ENCODE measurements at regions not wholly inside any gene's neighbourhood (a gene's known extent, or its start where the extent isn't known, plus 50 kb on each side); places are given as distances from the start of the nearest gene placed in this dataset.

- intact Hi-C loops (cut with DNase I): loop anchor here in 1 of 10 donors (2.0 kb wide), 1 partner anchor 17 kb away; no protein-coding TSS in a partner anchor
- H3K27ac ChIP-seq: no peak overlapping the region
- ATAC-seq (no peak), DNase-seq (no peak)
- TF ChIP-seq CTCF (IDR thresholded peaks at IDR 0.05) (no peak), POLR2A (IDR thresholded peaks at IDR 0.05) (no peak)
- no peaks in the 10 kb centered on the region for H3K9me3 ChIP-seq
- 72 to 87% (median 78%) methylated on average over 2 of the region's 2 CpGs for WGBS, 4 donors
- H3K36me3 ChIP-seq: no peaks in the 10 kb centered on the region
- H3K27me3 ChIP-seq: no peaks in the 10 kb centered on the region
- H3K4me3 ChIP-seq: no peak overlapping the region
- H3K4me1 ChIP-seq: no peaks in the 10 kb centered on the region
These were observed 885.7 kb upstream of the CDH8 start for GRCh38 chr16:62921904-62922303.

GRCh38 chr16:62913924-62914323, 877.7 kb upstream of the CDH8 start:
- peaks cover 0 to 3% (median 0%) of the 10 kb centered on the region in 12 donors for H3K9me3 ChIP-seq
- no peaks in the 10 kb centered on the region for H3K36me3 ChIP-seq
- H3K27me3 ChIP-seq: no peaks in the 10 kb centered on the region
- H3K4me3 ChIP-seq: no peak overlapping the region
- no peaks in the 10 kb centered on the region for H3K4me1 ChIP-seq
- intact Hi-C loops (cut with DNase I): no loop called here
- H3K27ac ChIP-seq: no peak overlapping the region
- no peak for ATAC-seq
- TF ChIP-seq POLR2A (IDR thresholded peaks at IDR 0.05): no peak
- TF ChIP-seq CTCF (IDR thresholded peaks at IDR 0.05): no peak
- no peak for DNase-seq

GRCh38 chr16:62913333-62913732, 877.1 kb upstream of the CDH8 start:
- ATAC-seq (no peak), DNase-seq (no peak)
- TF ChIP-seq POLR2A (IDR thresholded peaks at IDR 0.05): no peak
- TF ChIP-seq CTCF (IDR thresholded peaks at IDR 0.05): no peak
- Histone ChIP-seq H3K4me1 (no peaks in the 10 kb centered on the region), H3K27ac (no peak overlapping the region), H3K9me3 (peaks cover 0 to 3% (median 0%) of the 10 kb centered on the region in 12 donors), H3K27me3 (no peaks in the 10 kb centered on the region), H3K4me3 (no peak overlapping the region), H3K36me3 (no peaks in the 10 kb centered on the region)
- intact Hi-C loops (cut with DNase I): no loop called here
- WGBS, 4 donors: 91 to 95% (median 93%) methylated on average over 2 of the region's 2 CpGs

GRCh38 chr16:62909597-62909996, 873.4 kb upstream of the CDH8 start:
- ATAC-seq (no peak), DNase-seq (no peak)
- TF ChIP-seq CTCF (IDR thresholded peaks at IDR 0.05) (no peak), POLR2A (IDR thresholded peaks at IDR 0.05) (no peak)
- H3K36me3 ChIP-seq: no peaks in the 10 kb centered on the region
- 66 to 80% (median 73%) methylated on average over 3 of the region's 3 CpGs for WGBS, 4 donors
- no peak overlapping the region for H3K27ac ChIP-seq
- peaks cover 0 to 5% (median 0%) of the 10 kb centered on the region in 12 donors for H3K9me3 ChIP-seq
- no peaks in the 10 kb centered on the region for H3K4me1 ChIP-seq
- no peaks in the 10 kb centered on the region for H3K27me3 ChIP-seq
- H3K4me3 ChIP-seq: no peak overlapping the region
- intact Hi-C loops (cut with DNase I): no loop called here
